ENCODE measurements at regions not wholly inside any gene's neighbourhood (a gene's known extent, or its start where the extent isn't known, plus 50 kb on each side); places are given as distances from the start of the nearest gene placed in this dataset.

DNA sequence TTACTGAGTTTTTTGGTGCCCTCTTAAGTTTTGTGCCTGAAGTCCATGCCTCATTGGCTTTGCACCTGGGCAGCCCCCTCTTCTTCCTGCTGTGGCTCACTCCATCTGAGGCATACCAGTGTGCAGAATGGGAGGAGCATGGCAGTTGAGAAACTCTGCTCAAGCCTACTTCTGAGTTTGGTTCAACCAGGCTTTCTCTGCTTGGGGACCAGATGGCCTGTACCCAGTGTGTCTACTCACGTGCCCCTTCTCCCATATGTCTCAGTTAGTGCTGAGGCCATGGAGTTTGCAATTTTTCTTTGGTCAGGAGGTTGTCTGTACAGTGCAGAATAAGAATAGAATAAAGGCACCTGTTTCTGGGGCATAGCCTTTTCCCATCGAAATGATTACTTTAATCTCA, 383.3 kb upstream of the DDHD1 start:
- H3K4me3 ChIP-seq (ENCODE audit: low read depth, low read length) = no peak overlapping the region
- POLR2A ChIA-PET = no interaction called here
- no peak for DNase-seq (ENCODE audit: low read depth, low spot score)
- CTCF ChIA-PET = interaction anchor here (0.8 to 5.8 kb wide), 7 partner anchors 11 to 812 kb away, joined by 3 to 104 read pairs (median 15); no protein-coding TSS in a partner anchor
- TF ChIP-seq, protein P1, sequence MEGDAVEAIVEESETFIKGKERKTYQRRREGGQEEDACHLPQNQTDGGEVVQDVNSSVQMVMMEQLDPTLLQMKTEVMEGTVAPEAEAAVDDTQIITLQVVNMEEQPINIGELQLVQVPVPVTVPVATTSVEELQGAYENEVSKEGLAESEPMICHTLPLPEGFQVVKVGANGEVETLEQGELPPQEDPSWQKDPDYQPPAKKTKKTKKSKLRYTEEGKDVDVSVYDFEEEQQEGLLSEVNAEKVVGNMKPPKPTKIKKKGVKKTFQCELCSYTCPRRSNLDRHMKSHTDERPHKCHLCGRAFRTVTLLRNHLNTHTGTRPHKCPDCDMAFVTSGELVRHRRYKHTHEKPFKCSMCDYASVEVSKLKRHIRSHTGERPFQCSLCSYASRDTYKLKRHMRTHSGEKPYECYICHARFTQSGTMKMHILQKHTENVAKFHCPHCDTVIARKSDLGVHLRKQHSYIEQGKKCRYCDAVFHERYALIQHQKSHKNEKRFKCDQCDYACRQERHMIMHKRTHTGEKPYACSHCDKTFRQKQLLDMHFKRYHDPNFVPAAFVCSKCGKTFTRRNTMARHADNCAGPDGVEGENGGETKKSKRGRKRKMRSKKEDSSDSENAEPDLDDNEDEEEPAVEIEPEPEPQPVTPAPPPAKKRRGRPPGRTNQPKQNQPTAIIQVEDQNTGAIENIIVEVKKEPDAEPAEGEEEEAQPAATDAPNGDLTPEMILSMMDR (IDR thresholded peaks at IDR 0.05; ENCODE audit: insufficient read depth, low read length, missing control alignments) = no peak

DNA sequence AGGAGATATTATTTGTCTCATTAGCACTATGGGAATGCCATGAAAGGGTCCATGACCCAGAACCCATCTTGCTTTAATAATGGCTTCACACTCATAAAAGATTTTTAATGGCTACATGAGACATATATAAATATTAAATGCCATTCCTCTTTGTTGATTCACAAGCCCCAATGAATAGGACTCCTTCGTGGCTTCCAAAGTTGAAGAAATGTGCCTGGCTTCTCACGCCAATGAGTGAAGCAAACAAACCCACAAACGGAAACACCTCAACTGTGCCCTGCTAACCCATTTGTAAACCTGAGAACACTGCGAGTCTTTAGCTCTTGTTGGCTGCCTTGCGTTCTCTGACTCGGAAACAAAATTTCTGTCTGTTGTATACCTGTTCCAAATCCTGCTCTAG, 381.7 kb upstream of the DDHD1 start:
- no peak for DNase-seq (ENCODE audit: low read depth, low spot score)
- POLR2A ChIA-PET = no interaction called here
- CTCF ChIA-PET = interaction anchor here (1.2 to 2.8 kb wide), 4 partner anchors 9 to 813 kb away, joined by 3 to 10 read pairs (median 5); no protein-coding TSS in a partner anchor
- H3K4me3 ChIP-seq (ENCODE audit: low read depth, low read length) = no peak overlapping the region
- TF ChIP-seq, protein P1 (IDR thresholded peaks at IDR 0.05; ENCODE audit: insufficient read depth, low read length, missing control alignments) = no peak

GRCh38 chr14:53533384-53533970, 380.4 kb upstream of the DDHD1 start:
- TF ChIP-seq, protein P1 (IDR thresholded peaks at IDR 0.05; ENCODE audit: insufficient read depth, low read length, missing control alignments) = no peak
- ChIA-PET CTCF (interaction anchor here (0.9 to 2.8 kb wide), 4 partner anchors 9 to 815 kb away, joined by 3 to 10 read pairs (median 4); no protein-coding TSS in a partner anchor), POLR2A (no interaction called here)
- no peak for DNase-seq (ENCODE audit: low read depth, low spot score)
- H3K4me3 ChIP-seq (ENCODE audit: low read depth, low read length) = no peak overlapping the region

DNA sequence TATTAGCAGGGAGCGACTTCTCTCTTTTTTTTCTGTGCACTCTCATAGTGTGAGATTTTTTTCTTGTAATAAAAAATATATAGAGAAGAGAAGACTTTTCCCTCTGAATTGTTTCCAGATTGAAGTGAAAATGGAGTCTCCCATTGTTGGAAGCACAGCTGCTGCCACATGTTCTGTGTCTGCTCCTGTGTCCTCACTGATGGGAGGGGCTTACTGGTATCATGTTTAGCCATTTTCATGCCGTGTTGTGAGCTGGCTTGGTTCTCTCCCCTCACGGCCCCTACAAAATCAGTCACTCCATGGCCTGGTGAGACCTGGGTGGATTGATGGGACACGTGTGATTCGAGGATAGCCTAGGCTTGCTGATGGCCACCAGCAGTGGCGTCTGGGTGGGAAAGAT, 379.7 kb upstream of the DDHD1 start:
- no peak overlapping the region for H3K4me3 ChIP-seq (ENCODE audit: low read depth, low read length)
- ChIA-PET POLR2A (no interaction called here), CTCF (interaction anchor here (1.6 kb wide), 1 partner anchor 17 kb away, joined by 4 read pairs; no protein-coding TSS in a partner anchor)
- TF ChIP-seq, protein P1 (IDR thresholded peaks at IDR 0.05; ENCODE audit: insufficient read depth, low read length, missing control alignments) = no peak
- no peak for DNase-seq (ENCODE audit: low read depth, low spot score)

- ChIA-PET POLR2A (no interaction called here), CTCF (interaction anchor here (1.6 to 7.4 kb wide), 2 partner anchors 8 to 16 kb away, joined by 4 to 70 read pairs; no protein-coding TSS in a partner anchor)
- no peak overlapping the region for H3K4me3 ChIP-seq (ENCODE audit: low read depth, low read length)
- DNase-seq (ENCODE audit: low read depth, low spot score) = no peak
- TF ChIP-seq, protein P1 (IDR thresholded peaks at IDR 0.05; ENCODE audit: insufficient read depth, low read length, missing control alignments) = no peak
Measured at GRCh38 chr14:53531730-53532129, 378.6 kb upstream of the DDHD1 start.

DNA sequence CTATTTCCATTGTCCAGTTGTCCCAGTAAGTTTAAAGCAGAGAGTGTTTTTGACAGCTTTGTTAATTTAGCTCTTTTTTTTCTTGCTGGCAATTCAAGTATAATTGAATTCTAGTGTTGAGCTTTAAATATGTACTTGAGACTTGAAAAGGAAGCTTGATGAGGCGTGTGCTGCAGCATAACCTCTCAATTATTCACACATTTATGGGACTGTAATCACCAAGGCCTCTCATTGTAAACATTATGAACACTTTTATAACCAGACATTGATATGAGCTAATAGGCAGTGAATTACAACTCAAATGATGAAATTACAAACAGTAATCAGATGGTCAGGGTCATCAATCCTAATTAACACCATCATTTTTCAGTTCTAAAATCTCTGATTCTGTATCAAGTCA, 378.0 kb upstream of the DDHD1 start:
- POLR2A ChIA-PET = no interaction called here
- DNase-seq (ENCODE audit: low read depth, low spot score) = no peak
- CTCF ChIA-PET = interaction anchor here (7.4 kb wide), 1 partner anchor 8 kb away, joined by 70 read pairs; no protein-coding TSS in a partner anchor
- TF ChIP-seq, protein P1 (IDR thresholded peaks at IDR 0.05; ENCODE audit: insufficient read depth, low read length, missing control alignments) = no peak
- H3K4me3 ChIP-seq (ENCODE audit: low read depth, low read length) = no peak overlapping the region
